Esophagus muscularis mucosa (tissue), 3 donors: ENCODE measurements at regions not wholly inside any gene's neighbourhood (a gene's known extent, or its start where the extent isn't known, plus 50 kb on each side); places are given as distances from the start of the nearest gene placed in this dataset.

Experiments
- CTCF ChIP-seq, 3 experiments: fragments of 200-600 bp in 2 of 3; fragments of 450-650 bp in 1 of 3; sonication (generic) in 2 of 3; IDR thresholded peaks; one replicate each; pipeline ENCODE4 v1.5.1; 2017 to 2019; ENCODE audit warnings: antibody characterized with exemption in 3 of 3, mild to moderate bottlenecking in 2 of 3, moderate library complexity in 1 of 3
- POLR2A ChIP-seq: fragments of 450-650 bp; IDR thresholded peaks from one replicate; pipeline ENCODE4 v1.6.1; 2017; ENCODE audit warnings: antibody characterized with exemption, moderate library complexity, mild to moderate bottlenecking, low read depth

GRCh38 chr9:115263371-115264075 is 145.6 kb upstream of the TNC start:
- no peak for TF ChIP-seq CTCF (IDR thresholded peaks at IDR 0.05)
- TF ChIP-seq POLR2A = no peak
